ENCODE measurements at regions not wholly inside any gene's neighbourhood (a gene's known extent, or its start where the extent isn't known, plus 50 kb on each side); places are given as distances from the start of the nearest gene placed in this dataset.

- no peaks in the 10 kb centered on the region for H3K9me3 ChIP-seq (ENCODE audit: control insufficient read depth, low read length)
- no peak for TF ChIP-seq CTCF (IDR thresholded peaks at IDR 0.05)
- no peaks in the 10 kb centered on the region for H3K4me1 ChIP-seq
- no peak overlapping the region for H3K27ac ChIP-seq
- H3K36me3 ChIP-seq (ENCODE audit: control insufficient read depth, insufficient read depth, low read length) = no peaks in the 10 kb centered on the region
- H2AFZ ChIP-seq = no peak overlapping the region
- H3K4me2 ChIP-seq (ENCODE audit: low read length) = no peak overlapping the region
- H3K9ac ChIP-seq = no peak overlapping the region
- H3K4me3 ChIP-seq (ENCODE audit: low read depth, low read length) = no peak overlapping the region
- no peaks in the 10 kb centered on the region for H3K79me2 ChIP-seq
- H3K27me3 ChIP-seq (ENCODE audit: control insufficient read depth, insufficient read depth, low read length) = no peaks in the 10 kb centered on the region
Observed at GRCh38 chr10:121340271-121340831, 257.9 kb downstream of the FGFR2 start.

GRCh38 chr10:121351540-121351939 is 246.7 kb downstream of the FGFR2 start:
- TF ChIP-seq CTCF (IDR thresholded peaks at IDR 0.05) = no peak
- H3K4me3 ChIP-seq (ENCODE audit: low read depth, low read length) = no peak overlapping the region
- H3K9me3 ChIP-seq (ENCODE audit: control insufficient read depth, low read length) = no peaks in the 10 kb centered on the region
- no peaks in the 10 kb centered on the region for H3K4me1 ChIP-seq
- H3K36me3 ChIP-seq (ENCODE audit: control insufficient read depth, insufficient read depth, low read length) = no peaks in the 10 kb centered on the region
- no peak overlapping the region for H3K4me2 ChIP-seq (ENCODE audit: low read length)
- H3K79me2 ChIP-seq = no peaks in the 10 kb centered on the region
- no peaks in the 10 kb centered on the region for H3K27me3 ChIP-seq (ENCODE audit: control insufficient read depth, insufficient read depth, low read length)
- no peak overlapping the region for H2AFZ ChIP-seq
- H3K9ac ChIP-seq = no peak overlapping the region
- H3K27ac ChIP-seq = no peak overlapping the region

- Histone ChIP-seq H3K79me2 (no peaks in the 10 kb centered on the region), H3K4me2 (ENCODE audit: low read length) (no peak overlapping the region), H3K4me3 (ENCODE audit: low read depth, low read length) (no peak overlapping the region), H3K9me3 (ENCODE audit: control insufficient read depth, low read length) (no peaks in the 10 kb centered on the region), H3K27me3 (ENCODE audit: control insufficient read depth, insufficient read depth, low read length) (no peaks in the 10 kb centered on the region), H3K36me3 (ENCODE audit: control insufficient read depth, insufficient read depth, low read length) (no peaks in the 10 kb centered on the region), H3K9ac (no peak overlapping the region), H2AFZ (no peak overlapping the region), H3K4me1 (no peaks in the 10 kb centered on the region), H3K27ac (no peak overlapping the region)
- no peak for TF ChIP-seq CTCF (IDR thresholded peaks at IDR 0.05)
Observed at GRCh38 chr10:121352231-121352855, 245.9 kb downstream of the FGFR2 start.

GRCh38 chr10:121355161-121355560 is 243.1 kb downstream of the FGFR2 start:
- Histone ChIP-seq H3K9ac (no peak overlapping the region), H3K4me3 (ENCODE audit: low read depth, low read length) (no peak overlapping the region), H3K36me3 (ENCODE audit: control insufficient read depth, insufficient read depth, low read length) (no peaks in the 10 kb centered on the region), H3K4me2 (ENCODE audit: low read length) (no peak overlapping the region), H3K27me3 (ENCODE audit: control insufficient read depth, insufficient read depth, low read length) (no peaks in the 10 kb centered on the region), H3K9me3 (ENCODE audit: control insufficient read depth, low read length) (no peaks in the 10 kb centered on the region), H3K27ac (no peak overlapping the region), H3K79me2 (no peaks in the 10 kb centered on the region), H3K4me1 (no peaks in the 10 kb centered on the region), H2AFZ (no peak overlapping the region)
- no peak for TF ChIP-seq CTCF (IDR thresholded peaks at IDR 0.05)

GRCh38 chr10:121356183-121356582 is 242.1 kb downstream of the FGFR2 start:
- H3K9me3 ChIP-seq (ENCODE audit: control insufficient read depth, low read length) = no peaks in the 10 kb centered on the region
- TF ChIP-seq CTCF (IDR thresholded peaks at IDR 0.05) = no peak

More at GRCh38 chr10:121356183-121356582, 242.1 kb downstream of the FGFR2 start:
- no peak overlapping the region for H3K27ac ChIP-seq
- no peak overlapping the region for H3K4me2 ChIP-seq (ENCODE audit: low read length)
- H3K4me1 ChIP-seq = no peaks in the 10 kb centered on the region
- no peak overlapping the region for H2AFZ ChIP-seq
- no peaks in the 10 kb centered on the region for H3K79me2 ChIP-seq
- no peaks in the 10 kb centered on the region for H3K27me3 ChIP-seq (ENCODE audit: control insufficient read depth, insufficient read depth, low read length)
- no peak overlapping the region for H3K9ac ChIP-seq
- H3K4me3 ChIP-seq (ENCODE audit: low read depth, low read length) = no peak overlapping the region
- H3K36me3 ChIP-seq (ENCODE audit: control insufficient read depth, insufficient read depth, low read length) = no peaks in the 10 kb centered on the region
